Panc1 (cell line): ENCODE measurements at regions not wholly inside any gene's neighbourhood (a gene's known extent, or its start where the extent isn't known, plus 50 kb on each side); places are given as distances from the start of the nearest gene placed in this dataset.

Experiments used
- ATAC-seq: fragments of 200-7000 bp; cut with Tn5 transposase; 2 replicates; pipeline ENCODE4 v1.9.1; 2020; ENCODE audit warnings: mild to moderate bottlenecking, moderate library complexity
- BruUV-seq: library from RNA; stranded (reverse); fragments of 400-500 nt; replicated peaks from 2 replicates; lab custom pipeline; 2021; lab: Mats Ljungman, UMichigan
- CTCF ChIA-PET: fragments of 300-600 bp; sonication (Branson Sonifier 250); formaldehyde crosslinking; loops from one replicate; lab custom pipeline; 2022; ENCODE audit warnings: antibody characterized with exemption; lab: Charles Lee
- POLR2A ChIA-PET: fragments of 300-600 bp; sonication (Branson Sonifier 250); formaldehyde crosslinking; loops from one replicate; lab custom pipeline; 2022; ENCODE audit warnings: antibody characterized with exemption; lab: Charles Lee
- DNase-seq: peaks from one replicate; pipeline ENCODE4 v3.0.0-alpha.2; 2010; ENCODE audit warnings: low read depth, low spot score
- H3K27ac ChIP-seq: 2 replicates; pipeline ENCODE4 v1.5.1; 2011; ENCODE audit warnings: mild to moderate bottlenecking, low read length, inconsistent platforms
- H3K27me3 ChIP-seq: fragments of 200-500 bp; sonication (Bioruptor generic); 2 replicates; pipeline ENCODE4 v1.6.0; 2014; ENCODE audit warnings: low read length, inconsistent platforms; ENCODE audit not compliant: control insufficient read depth, insufficient read depth
- H3K36me3 ChIP-seq: fragments of 200-500 bp; sonication (Bioruptor generic); 2 replicates; pipeline ENCODE4 v1.5.1; 2014; ENCODE audit warnings: inconsistent platforms, mild to moderate bottlenecking, low read length, moderate library complexity; ENCODE audit not compliant: control insufficient read depth, insufficient read depth
- H3K4me1 ChIP-seq: 2 replicates; pipeline ENCODE4 v1.5.1; 2011; ENCODE audit warnings: inconsistent platforms, mild to moderate bottlenecking, low read length, moderate library complexity; ENCODE audit not compliant: control insufficient read depth, insufficient read depth
- H3K4me3 ChIP-seq, 2 experiments: 2 replicates each; pipeline ENCODE4 v1.5.1; 2011 to 2012; ENCODE audit warnings: low read depth in 2 of 2, low read length in 2 of 2, mild to moderate bottlenecking in 2 of 2, inconsistent platforms in 1 of 2, moderate library complexity in 1 of 2
- H3K9me3 ChIP-seq: fragments of 200-500 bp; sonication (Bioruptor generic); 2 replicates; pipeline ENCODE4 v1.5.1; 2014; ENCODE audit warnings: low read depth, mild to moderate bottlenecking, inconsistent platforms, low read length, moderate library complexity; ENCODE audit not compliant: control insufficient read depth, insufficient read depth
- CTCF ChIP-seq: fragments of 450-650 bp; IDR thresholded peaks from 2 replicates; pipeline ENCODE4 v1.5.1; 2017; ENCODE audit warnings: mild to moderate bottlenecking
- POLR2AphosphoS5 ChIP-seq: IDR thresholded peaks from 2 replicates; pipeline ENCODE4 v1.6.1; 2012; ENCODE audit warnings: mild to moderate bottlenecking, low read depth, low read length, moderate library complexity
- REST ChIP-seq, 2 experiments: IDR thresholded peaks; 2 replicates each; pipeline ENCODE4 v1.6.1; 2011 to 2012; ENCODE audit warnings: low read depth in 2 of 2, control low read depth in 1 of 2, low read length in 1 of 2, mild to moderate bottlenecking in 1 of 2, moderate library complexity in 1 of 2; ENCODE audit not compliant: insufficient read depth in 1 of 2
- SIN3A ChIP-seq: IDR thresholded peaks from 2 replicates; pipeline ENCODE4 v1.6.1; 2012; ENCODE audit warnings: low read depth, mild to moderate bottlenecking, low read length, moderate library complexity, borderline replicate concordance; ENCODE audit not compliant: insufficient read depth
- TCF7L2 ChIP-seq: IDR thresholded peaks from 2 replicates; pipeline ENCODE4 v1.6.1; 2011; ENCODE audit warnings: mild to moderate bottlenecking, low read depth, low read length, inconsistent platforms
- in situ Hi-C: cut with HindIII; loops from 2 replicates; pipeline ENCODE4 v1.10.0; 2016; ENCODE audit warnings: low sequenced_read_pairs, low pct_unique_long_range_greater_than_20kb
- intact Hi-C: fragments of 100-400 bp; cut with micrococcal nuclease; formaldehyde crosslinking; loops from one replicate; pipeline ENCODE4 v1.10.0; 2022; ENCODE audit not compliant: unreplicated experiment

GRCh38 chr1:99571092-99571734 is 74.7 kb upstream of the PALMD start:
- CTCF ChIA-PET, result no interaction called here
- H3K27me3 ChIP-seq, result no peaks in the 10 kb centered on the region
- no peak overlapping the region for H3K4me3 ChIP-seq
- no peak for TF ChIP-seq POLR2AphosphoS5
- no peak for TF ChIP-seq REST (IDR thresholded peaks at IDR 0.05; ENCODE audit: insufficient read depth in 1 of 2, low read depth in 2 of 2, low read length in 1 of 2)
- no peak for TF ChIP-seq CTCF
- TF ChIP-seq SIN3A, result no peak
- no peak for TF ChIP-seq TCF7L2
- BruUV-seq, result no TSS peak
- no peaks in the 10 kb centered on the region for H3K9me3 ChIP-seq
- POLR2A ChIA-PET, result no interaction called here
- H3K27ac ChIP-seq, result no peak overlapping the region
- no peaks in the 10 kb centered on the region for H3K36me3 ChIP-seq
- DNase-seq (no peak), ATAC-seq (no peak)
- H3K4me1 ChIP-seq, result no peaks in the 10 kb centered on the region
- intact Hi-C loops (no loop called here), in situ Hi-C loops (no loop called here)

GRCh38 chr1:99573431-99574217 is 72.3 kb upstream of the PALMD start:
- intact Hi-C loops, result no loop called here
- no peaks in the 10 kb centered on the region for H3K9me3 ChIP-seq
- DNase-seq (no peak), ATAC-seq (no peak)
- ChIA-PET POLR2A (no interaction called here), CTCF (no interaction called here)
- H3K27me3 ChIP-seq, result no peaks in the 10 kb centered on the region
- TF ChIP-seq REST (IDR thresholded peaks at IDR 0.05; ENCODE audit: insufficient read depth in 1 of 2, low read depth in 2 of 2, low read length in 1 of 2) (no peak), CTCF (no peak), POLR2AphosphoS5 (no peak), SIN3A (no peak), TCF7L2 (no peak)
- H3K36me3 ChIP-seq, result no peaks in the 10 kb centered on the region
- H3K27ac ChIP-seq, result no peak overlapping the region
- BruUV-seq, result no TSS peak
- H3K4me3 ChIP-seq, result no peak overlapping the region
- H3K4me1 ChIP-seq, result no peaks in the 10 kb centered on the region
- in situ Hi-C loops, result no loop called here
